Left renal cortex interstitium (tissue), 4 donors: ENCODE measurements at regions not wholly inside any gene's neighbourhood (a gene's known extent, or its start where the extent isn't known, plus 50 kb on each side); places are given as distances from the start of the nearest gene placed in this dataset.
A peak's percentile ranks its signal among the peaks of the same experiment; 100 is the strongest.

Experiments
- DNase-seq, 4 donors: peaks; one replicate each; pipeline ENCODE4 v3.0.0-alpha.2; 2013; ENCODE audit warnings: low read depth in 4 of 4, low spot score in 2 of 4, missing footprints in 1 of 4

DNA sequence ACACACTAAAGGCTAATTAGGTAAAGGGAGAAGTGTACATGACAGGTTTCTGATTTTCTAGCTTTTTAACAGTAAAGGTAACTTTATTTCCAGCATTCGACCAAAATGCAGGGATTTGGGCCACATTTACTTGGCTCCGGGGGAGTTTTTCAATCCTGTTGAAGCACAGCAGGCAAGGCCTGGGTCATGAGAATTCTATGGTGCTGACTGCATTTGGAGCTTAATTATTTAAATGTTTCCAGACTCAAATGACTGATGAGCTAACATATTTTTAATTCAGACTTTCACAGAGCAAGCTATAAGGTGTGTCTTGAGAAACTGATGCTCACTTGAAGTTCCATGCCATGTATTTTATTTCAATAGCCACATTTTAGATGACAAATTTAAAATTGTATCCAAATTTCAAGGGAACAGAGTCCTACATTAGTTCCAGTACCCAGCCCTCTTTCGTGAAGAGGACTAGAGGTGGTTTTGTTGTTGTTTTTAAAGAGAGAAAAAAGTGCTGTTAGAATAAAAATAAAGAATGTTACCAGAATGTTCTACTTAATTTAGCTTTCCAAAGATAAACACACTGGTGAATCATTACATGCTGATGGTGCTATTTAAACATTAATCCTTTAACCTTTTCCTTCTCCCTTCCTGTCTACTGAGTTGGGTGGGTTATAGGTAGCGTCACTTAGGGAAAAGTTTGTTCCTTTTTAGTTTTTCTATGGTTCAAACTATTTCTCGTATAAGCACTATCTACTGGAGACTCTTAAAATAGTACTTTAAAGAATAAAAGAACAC is 82.3 kb upstream of the PHACTR2 start:
- DNase-seq = no peak

DNA sequence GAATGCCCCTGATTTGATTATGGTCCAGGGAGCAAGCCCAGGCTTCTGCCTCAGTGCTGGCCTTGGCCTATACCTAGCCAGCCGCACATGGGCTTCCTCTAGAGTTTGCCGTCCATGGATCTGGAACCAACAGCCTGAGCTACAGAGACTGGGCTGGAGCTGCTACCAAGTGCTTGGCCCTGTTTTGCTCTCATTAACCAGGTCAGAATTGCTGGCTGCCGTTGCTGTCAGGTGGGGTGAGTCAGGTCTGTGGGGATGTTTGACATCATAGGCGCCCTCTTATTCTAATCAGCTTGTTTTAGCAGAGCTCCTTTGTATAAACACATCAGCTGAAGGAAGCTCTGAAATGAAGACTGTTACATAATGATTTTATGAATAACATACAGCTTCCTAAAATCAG is 83.1 kb upstream of the PHACTR2 start:
- no peak for DNase-seq

DNA sequence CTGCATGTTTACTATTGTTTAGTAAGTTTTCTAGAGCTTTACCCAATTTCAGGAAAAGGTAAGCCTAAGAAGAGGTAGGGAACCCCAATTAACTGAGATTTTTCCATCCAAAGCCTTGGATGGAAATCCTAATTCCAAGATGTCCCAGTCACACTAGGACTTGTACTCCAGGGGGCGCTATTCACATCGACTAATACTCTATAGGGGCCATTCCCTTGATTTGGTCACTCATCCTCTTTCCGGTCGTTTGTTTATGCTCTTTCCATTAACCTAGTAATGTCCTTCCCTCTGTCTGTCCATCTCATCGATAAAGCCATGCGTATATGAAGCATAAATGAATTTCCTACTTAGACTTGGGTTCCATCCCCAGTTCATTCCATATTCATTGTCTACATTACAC is 80.8 kb upstream of the FUCA2 start:
- DNase-seq = no peak

DNA sequence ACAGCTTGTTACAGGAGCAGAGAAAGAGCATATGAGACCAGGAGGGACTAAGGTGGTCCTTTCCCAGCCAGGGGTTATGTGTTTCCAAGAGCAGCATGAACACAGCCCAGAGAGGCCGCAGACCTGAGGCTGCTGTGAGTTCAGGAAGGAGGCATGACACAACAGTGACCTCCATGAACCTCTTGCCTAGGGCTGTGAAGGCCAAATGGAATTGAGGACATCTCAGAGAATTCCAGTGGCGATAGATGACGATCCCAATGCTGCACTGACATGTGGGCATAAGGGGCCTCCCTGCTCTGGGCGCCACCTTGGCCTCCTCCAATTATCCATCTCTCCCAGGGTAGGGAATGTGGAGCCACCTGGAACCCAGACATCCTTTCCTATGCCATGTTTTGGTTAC is 79.9 kb upstream of the FUCA2 start:
- no peak for DNase-seq

DNA sequence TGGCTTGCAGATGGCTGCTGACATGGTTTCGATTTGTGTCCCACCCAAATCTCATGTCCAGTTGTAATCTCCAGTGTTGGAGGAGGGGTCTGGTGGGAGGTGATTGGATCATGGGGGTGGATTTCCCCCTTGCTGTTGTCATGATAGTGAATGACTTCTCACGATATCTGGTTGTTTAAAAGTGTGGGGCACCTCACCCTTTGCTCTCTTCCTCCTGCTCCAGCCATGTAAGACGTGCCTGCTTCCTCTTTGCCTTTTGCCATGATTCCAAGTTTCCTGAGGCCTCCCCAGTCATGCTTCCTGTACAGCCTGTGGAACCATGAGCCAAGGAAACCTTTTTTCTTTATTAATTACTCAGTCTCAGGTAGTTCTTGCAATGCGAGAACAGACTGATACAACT is 77.6 kb upstream of the FUCA2 start:
- DNase-seq = no peak

DNA sequence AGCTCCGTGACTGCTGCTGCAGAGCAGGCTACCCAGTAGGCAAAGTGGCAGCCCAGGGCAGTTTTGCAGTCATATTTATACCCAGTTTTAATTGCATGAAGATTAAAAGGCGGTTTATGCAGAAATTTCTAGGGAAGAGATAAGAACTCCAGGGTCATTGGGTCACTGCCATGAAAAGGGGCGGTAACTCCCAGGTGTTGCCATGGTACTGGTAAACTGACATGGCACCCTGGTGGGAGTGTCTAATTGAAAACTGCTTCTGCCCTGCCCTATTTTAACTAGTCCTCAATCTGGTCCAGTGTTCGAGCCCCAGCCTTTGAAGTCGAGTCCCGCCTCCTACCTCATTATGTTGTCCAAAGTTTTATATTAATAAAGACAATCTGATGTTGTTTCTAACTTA is 75.0 kb upstream of the FUCA2 start:
- DNase-seq = no peak

DNA sequence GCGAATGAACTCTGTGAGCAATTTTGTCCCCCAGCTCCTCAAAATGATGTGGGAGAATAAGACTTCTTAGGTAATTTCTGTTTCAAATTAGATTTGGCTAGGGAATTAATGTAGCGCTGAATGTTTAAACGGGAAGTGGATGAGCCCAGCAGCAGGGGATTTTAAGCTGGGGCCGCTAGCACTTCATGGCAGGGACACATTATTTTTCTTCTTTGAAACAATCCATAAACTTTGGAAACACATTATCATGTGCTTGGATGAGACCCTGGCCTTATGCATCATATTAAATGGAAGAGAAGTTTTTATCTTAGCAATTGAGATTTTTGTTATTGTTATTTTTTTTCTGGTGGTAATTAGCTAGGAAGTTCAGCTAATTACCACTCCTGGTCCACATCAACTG is 74.2 kb upstream of the FUCA2 start:
- DNase-seq = no peak

DNA sequence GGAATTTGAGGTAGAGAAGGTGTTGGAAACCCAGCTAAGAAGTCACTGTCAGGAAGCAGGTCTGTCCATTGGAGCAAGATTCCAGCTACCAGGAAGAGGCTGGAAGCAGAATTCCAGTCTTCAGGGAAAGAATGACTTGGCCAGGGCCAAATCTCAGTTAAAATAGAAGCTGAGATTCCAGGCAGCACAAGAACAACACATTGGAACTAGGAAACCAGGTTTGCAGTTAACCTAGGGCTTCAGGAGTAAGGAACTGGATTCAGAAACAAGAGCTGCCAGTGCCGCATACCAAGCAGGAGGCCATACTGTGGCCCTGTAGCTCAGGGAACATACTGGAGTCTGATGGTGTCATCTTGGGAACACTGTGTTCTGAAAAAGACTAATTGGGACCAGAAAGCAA is 73.7 kb upstream of the FUCA2 start:
- no peak for DNase-seq

DNA sequence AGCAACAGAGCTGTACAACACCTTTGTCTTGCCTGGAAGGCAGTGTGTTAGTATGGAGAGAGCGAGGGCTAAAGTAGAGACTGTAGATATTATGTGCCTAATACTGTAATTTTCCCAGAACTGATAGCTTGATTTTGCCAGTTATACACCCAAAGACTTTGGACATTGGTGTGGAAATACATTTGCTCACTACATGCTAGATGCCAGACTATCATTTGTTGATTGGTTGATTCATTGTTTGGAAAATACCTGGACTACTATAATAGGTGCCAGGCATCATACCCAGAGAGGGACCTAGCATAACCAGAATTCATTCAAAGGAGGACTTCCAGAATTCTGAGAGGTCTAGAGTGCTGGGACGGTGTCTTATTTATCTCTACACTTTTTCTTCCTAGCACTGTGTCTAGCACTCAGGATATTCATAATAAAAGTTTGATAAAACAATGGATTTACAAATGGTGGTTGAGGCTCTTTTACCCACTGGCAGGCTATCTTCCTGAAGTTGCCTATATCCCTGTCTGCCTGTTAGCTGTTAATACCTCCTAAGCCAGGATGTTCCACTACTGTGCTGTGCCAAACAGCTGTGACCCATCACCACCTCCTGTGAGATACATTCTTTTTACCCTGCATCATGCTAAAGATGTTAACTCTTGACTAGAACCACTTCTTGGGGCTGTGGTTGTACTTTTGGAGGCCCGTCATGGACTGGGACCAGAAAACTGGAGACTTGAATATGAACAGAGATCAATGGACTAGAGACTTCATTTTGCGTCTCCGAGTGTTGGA is 72.2 kb upstream of the FUCA2 start:
- DNase-seq = no peak

DNA sequence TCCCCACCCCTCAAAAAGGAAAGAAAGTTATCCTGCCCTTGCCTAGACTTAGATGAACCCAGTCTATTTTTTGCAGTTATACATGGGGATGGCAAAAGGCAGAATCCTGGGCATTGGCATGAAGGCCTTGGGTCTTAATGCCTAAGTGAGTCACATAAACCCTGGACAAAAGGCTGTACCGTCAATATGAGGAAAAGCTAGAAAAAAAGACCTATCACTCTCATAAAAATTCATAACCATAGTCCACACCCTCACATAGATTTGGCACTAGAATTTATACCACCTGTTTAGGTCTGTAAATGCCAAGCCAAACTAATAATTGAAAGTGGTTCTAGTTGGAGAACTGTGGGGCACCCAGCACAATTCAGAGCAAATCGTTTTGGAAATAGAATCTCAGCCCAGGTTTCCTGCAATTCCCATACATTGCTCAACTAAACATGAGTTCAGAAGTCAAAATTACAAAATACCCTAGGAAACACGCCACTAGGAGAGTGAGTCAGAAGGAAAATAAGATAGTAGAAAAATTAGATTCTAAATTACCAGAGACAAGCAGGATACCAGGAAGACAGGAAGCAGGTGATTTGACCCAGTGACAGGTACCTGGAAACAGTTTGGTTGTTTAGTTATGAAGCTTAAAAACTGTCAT is 70.4 kb upstream of the FUCA2 start:
- no peak for DNase-seq

DNA sequence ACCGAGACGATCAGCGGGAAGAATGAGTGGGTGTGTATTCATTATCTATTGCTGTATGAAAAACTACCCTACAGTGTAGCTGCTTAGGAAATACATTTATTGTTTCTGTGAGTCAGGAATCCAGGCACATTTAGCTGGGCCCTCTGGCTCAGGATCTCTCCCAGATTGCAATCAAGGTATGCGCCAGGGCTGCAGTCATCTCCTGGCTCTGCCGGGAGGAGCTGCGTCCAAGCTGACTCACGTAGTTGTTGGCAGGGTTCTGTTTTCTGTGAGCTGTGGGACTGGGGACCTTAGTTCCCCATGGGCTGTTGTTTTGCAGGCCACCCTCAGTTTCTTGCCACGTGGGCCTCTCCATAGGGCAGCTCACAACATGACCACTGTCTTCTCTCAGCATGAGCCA is 68.2 kb upstream of the FUCA2 start:
- no peak for DNase-seq

DNA sequence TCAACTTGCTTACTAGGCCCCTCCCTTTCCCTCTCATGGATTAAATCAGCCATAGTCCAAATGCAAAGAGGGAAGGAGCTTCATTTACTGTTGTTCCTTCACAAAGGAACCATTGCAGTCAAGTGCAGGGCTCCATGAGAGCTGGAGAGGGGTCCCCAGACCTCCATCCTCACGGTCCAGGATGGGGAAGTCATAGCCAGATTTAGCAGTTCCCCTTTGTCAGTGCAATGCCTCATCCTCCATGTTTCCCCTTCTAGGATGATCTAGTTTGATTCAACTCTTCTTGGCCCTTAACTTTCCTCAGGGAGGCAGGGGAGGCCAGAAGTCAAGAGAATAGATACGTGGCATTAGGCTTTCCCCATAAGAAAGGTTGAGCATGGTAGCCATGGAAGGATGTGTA is 66.5 kb upstream of the FUCA2 start:
- no peak for DNase-seq

DNA sequence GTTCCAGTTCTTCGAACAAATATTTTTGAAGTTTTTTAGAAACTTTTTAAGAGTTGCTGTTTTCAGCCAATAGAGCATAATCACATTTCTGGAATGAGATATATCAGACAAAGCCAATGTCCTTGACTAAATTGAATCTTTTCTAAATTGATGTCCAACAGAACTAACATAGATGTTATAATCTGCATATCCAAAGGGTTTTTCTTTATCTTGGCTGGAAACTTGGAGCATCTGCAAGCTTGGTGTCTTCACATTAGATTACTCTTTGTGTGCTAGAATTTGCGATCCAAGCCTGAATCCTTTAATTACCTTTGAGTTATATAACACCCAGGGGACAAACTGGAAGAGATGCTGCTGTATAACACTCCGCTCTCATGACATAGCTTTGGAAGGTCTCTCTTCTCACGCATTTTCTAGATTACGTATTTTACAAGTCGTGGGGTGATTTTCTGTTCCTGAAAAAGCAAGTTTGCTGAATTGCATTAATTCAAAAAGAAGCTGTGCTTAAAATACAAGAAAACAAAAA is 64.4 kb upstream of the FUCA2 start:
- no peak for DNase-seq

DNA sequence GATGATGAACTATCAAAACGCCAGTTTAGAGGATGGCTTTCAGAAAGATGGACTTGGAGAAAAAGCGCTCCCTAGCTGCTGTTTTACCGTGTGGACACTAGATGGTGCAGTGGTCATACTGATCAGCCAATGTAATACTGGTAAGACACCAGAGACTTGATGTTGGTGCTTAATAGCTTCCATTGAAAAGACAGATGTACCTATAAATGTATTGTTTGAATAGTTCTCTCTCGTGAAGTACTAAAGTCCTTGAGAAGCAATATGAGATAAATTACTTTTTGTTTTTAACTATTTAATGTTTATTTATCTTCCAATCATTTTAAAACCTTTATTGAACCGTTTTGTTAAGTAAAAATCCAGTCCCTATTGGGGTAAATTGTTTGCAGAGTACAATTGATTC is 63.9 kb upstream of the FUCA2 start:
- DNase-seq = peak; percentile 50 to 71 (median 64)

DNA sequence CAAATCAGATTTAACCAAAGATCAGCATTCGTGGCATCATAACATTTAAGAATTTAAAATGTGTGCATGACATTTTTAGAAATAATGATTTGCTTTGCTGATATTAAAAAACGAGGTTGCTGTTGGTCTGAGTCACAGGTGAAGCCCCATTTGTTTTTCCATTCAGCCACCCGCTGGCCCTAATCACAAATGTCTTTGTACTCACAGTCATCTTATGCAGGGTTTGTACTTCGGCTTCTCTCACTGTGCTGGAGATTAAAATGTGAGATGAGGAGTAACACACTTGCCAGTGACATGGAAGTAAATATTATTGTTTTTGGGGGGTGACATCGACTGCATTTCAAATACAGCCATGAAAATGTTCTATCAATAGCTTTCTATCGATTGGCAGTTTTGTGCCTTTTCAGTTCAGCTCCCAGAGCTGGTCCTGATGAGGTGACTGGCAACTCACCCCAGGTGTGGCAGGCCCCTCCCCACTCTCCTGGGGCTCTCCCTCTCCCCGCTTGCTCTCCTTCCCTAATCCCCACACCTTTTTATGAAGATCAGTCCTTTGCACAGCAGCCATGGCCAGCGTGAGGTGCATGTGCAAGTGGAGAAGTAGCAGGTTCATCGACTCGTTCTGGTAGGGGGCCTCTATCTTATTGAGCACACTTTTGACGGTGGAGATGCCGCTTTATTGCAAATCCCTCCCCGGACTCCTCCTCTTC is 58.8 kb upstream of the FUCA2 start:
- DNase-seq = no peak

DNA sequence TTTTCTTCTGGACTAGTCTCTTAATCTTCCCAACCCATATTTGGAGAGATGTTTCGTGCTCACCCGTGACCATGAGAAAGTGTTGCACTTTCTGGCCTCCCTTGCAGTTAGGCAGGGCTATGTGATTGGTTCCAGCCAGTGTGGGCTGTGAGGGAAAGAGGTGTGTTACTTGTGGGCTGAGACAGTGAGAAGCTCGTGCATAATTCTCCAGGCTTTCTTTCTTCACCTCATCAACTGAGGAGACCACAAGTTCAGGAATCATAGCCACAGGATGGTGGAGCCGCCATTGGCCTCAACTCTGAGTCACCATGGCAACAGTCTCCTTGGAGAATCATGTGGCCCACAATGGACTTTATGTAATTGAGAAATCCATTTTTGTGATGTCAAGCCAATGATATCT is 57.5 kb upstream of the FUCA2 start:
- no peak for DNase-seq

DNA sequence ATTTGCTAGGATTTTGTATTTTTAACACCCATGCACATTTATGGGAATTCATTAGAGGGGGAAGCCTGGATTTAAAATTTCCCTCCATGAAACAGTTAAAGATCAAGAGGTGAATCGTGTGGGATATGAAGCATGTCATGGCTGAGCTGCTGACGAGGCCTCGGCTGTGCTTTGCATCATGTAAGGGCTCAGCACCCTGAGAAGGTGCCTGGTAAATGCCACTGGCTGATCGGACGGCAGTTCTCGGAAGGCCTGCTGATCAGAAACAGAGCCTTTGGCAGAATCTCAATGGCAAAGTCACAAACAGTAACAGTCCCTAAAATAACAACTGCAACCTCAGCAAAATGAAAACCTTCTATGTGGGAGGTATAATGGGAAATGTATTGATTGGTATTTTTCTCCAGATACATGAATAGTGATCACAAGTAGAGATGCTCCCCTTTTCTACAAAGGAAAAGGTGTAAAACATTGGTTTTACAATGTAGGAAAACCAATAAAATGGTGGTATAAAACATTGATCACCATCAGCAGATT is 53.0 kb upstream of the FUCA2 start:
- DNase-seq = no peak

DNA sequence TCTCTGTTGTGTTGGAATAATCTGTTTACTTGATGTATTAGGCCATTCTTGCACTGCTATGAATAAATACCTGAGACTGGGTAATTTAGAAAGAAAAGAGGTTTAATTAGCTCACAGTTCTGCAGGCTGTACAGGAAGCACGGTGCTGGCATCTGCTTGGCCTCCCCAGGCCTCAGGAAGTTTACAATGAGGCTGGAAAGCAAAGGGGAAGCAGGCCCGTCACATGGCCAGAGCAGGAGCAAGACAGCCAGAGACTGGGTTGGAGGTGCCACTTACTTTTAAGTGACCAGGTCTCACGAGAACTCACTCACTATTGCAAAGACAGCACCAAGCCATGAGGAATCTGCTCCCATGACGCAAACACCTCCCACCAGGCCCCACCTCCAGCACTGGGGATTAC is 50.6 kb upstream of the FUCA2 start:
- DNase-seq = no peak
